ENCODE measurements at regions not wholly inside any gene's neighbourhood (a gene's known extent, or its start where the extent isn't known, plus 50 kb on each side); places are given as distances from the start of the nearest gene placed in this dataset.
"Not testable (repeated sequence)": the region's sequence is repeated elsewhere in the genome, so short reads cannot be mapped to it uniquely, and the experiment has no call there.

DNA sequence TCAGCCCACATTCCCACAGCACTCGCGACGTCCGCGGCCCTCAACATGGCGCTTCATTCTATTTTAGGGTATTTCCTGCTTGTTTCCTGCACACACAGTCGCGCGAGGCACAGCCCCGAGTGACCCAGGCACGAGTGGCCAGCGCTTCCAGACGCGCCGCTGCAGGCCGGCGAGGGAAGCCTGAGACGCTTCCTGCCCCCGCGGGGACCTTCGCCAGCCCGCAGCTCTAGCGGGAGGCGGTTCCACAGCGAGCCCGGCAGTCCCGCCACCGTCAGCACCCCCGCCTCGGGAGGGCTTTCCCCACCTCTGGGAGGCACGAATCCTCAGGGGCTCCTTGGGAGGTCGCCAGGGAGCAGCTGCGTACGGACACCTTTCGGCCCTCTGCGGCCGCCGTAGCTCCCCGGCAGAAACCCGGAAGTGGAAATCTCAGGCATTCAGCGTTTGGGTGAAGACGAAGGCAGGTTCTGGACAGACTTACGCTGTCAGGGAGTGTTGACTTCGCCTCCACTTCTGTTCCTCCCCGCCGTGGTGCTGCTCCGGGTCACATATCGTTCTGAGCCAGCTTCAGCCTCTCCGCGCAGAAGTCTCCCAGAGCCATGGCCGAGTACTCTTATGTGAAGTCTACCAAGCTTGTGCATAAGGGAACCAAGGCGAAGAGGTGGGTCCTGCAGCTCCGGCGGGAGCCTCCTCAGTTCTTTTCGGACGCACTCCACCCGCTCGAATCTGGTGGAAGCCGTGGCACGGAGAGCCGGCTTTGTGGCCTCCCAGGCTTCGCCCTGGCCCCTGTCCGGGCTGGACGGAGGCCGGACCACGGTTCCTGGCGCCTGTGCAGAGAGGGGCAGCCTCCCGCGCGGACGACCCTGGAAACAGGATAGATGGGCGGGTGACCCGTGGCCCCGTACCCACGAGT is 2925.9 kb upstream of the OR11H1 start:
- H3K27me3 ChIP-seq, result no peaks in the 10 kb centered on the region
- TF ChIP-seq Cebpa-rat (IDR thresholded peaks at IDR 0.05), result no peak
- no peak overlapping the region for H3K27ac ChIP-seq
- 0 out of 22 replicates have a peak overlapping the region, but pooled peaks of 1 of the 11 experiments have one; percentile 28 for H3K9ac ChIP-seq
- no peaks in the 10 kb centered on the region for H4K20me1 ChIP-seq
- peaks cover 13 to 29% (median 26%) of the 10 kb centered on the region in 11 experiments for H3K9me3 ChIP-seq (replicated peaks in 1 of 11)
- H3K4me2 ChIP-seq, result no peak overlapping the region
- H3K36me3 ChIP-seq, result no peaks in the 10 kb centered on the region
- peak overlapping the region in 7 of 10 experiments; percentile 9 to 49 (median 22); a peak in 6 of 20 replicates for H3K4me3 ChIP-seq
- H3K4me1 ChIP-seq, result no peaks in the 10 kb centered on the region

DNA sequence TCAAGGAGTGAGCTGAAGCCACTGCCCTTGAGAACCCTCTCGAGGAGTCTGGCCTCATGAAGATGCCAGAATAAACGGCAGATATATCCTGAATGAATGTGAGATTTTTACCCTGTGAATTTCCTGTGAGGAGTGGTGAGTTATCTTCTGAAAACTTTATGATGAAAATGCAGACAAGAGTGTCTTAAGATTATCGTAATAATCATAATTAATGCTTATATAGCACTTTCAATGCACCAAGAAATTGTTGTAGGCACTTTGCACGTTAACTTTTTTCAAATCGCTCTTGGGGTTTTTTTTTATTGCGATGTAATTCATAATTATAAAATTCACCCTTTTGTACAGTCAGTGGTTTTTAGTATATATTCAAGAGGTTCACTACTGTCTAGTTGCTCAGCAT is 2924.6 kb upstream of the OR11H1 start:
- H3K9me3 ChIP-seq (replicated peaks in 1 of 11), result peaks cover 13 to 27% (median 20%) of the 10 kb centered on the region in 11 experiments
- H3K4me1 ChIP-seq, H4K20me1 ChIP-seq, H3K4me2 ChIP-seq, H3K27me3 ChIP-seq, H3K4me3 ChIP-seq, H3K9ac ChIP-seq, H3K36me3 ChIP-seq, H3K27ac ChIP-seq: not testable (repeated sequence)

DNA sequence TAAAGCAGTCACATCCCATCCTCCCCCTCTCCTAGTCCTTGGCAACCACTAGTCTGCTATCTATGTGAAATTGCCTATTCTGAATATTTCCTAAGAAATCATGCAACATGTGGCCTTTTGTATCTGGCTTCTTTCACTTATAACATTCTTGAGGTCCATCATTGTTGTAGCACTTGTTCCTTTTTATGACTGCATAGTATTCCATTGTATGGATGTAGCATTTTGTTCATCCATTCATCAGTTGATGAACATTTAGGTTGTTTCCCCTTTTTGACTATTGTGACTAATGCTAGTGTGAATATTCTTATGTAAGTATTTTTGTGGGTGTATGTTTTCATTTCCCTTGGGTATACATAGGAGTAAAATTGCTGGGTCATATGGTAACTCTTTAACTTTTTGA is 2924.2 kb upstream of the OR11H1 start:
- H3K27ac ChIP-seq, H3K4me2 ChIP-seq, H3K4me1 ChIP-seq, H3K27me3 ChIP-seq, H4K20me1 ChIP-seq, H3K9ac ChIP-seq, H3K36me3 ChIP-seq, H3K4me3 ChIP-seq: not testable (repeated sequence)
- H3K9me3 ChIP-seq (replicated peaks in 1 of 11), result peaks cover 13 to 27% (median 20%) of the 10 kb centered on the region in 11 experiments

DNA sequence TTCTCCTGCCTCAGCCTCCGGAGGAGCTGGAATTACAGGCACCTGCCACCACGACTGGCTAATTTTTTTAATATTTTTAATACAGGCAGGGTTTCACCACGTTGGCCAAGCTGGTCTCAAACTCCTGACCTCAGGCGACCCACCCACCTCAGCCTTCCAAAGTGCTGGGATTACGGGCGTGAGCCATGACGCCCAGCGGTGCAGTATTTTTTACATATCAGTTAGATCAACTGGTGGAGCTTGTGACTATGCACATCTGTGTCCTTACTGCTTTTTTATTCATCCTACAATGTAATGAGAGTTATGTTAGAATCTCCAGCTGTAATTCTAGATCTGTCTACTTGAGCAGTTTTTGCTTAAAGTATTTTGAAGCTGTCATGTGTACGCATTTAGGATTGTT is 2919.5 kb upstream of the OR11H1 start:
- not testable (repeated sequence) for H4K20me1 ChIP-seq, H3K4me1 ChIP-seq, H3K4me3 ChIP-seq, H3K9ac ChIP-seq, H3K4me2 ChIP-seq, H3K27ac ChIP-seq, H3K27me3 ChIP-seq, H3K36me3 ChIP-seq
- H3K9me3 ChIP-seq (replicated peaks in 1 of 11), result peaks cover 0 to 14% (median 0%) of the 10 kb centered on the region in 11 experiments; a peak in 3 of 22 replicates

DNA sequence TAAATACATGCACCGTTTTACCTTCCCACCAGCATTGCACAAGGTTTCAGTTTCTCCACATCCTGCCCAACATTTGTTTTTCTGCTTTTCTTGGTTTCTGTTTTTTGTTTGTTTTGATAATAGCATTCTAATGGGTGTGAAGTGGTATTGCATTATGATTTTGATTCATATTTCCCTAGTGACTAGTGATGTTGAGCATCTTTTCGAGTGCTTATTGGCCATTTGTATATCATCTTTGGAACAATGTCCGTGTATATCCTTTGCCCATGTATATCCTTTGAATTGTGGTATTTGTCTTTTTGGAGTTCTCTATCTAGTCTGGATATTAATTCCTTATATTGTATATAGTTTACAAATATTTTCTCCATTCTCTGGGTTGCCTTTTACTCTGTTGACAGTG is 2914.8 kb upstream of the OR11H1 start:
- no peak for TF ChIP-seq Cebpa-rat (IDR thresholded peaks at IDR 0.05)
- peaks cover 0 to 10% (median 0%) of the 10 kb centered on the region in 11 experiments; a peak in 1 of 22 replicates for H3K9me3 ChIP-seq (replicated peaks in 1 of 11)
- no peak overlapping the region for H3K4me3 ChIP-seq
- no peaks in the 10 kb centered on the region for H3K36me3 ChIP-seq
- H3K9ac ChIP-seq, result no peak overlapping the region
- no peak overlapping the region for H3K27ac ChIP-seq
- no peaks in the 10 kb centered on the region for H3K27me3 ChIP-seq
- H3K4me1 ChIP-seq, result no peaks in the 10 kb centered on the region
- no peaks in the 10 kb centered on the region for H4K20me1 ChIP-seq
- H3K4me2 ChIP-seq, result no peak overlapping the region

DNA sequence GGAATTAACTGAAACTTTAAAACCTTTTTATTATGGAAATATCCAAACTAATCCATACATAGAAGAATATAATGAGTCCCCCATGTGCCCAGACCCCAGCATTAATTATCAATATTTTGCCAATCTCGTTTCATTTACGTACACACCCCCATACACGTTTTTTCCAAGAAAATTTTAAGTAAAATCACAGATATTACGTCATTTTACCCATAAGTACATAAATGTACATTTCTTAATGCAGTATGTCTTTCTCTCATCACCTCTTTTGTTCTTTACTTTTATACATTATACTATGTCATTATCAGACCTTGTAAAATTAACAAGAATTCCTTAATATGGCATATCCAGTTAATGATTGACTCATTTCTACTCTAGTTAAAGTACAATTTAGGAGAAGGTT is 2914.1 kb upstream of the OR11H1 start:
- not testable (repeated sequence) for H3K27me3 ChIP-seq, H3K4me2 ChIP-seq, H4K20me1 ChIP-seq, H3K27ac ChIP-seq, H3K9ac ChIP-seq, H3K4me3 ChIP-seq, H3K4me1 ChIP-seq, H3K36me3 ChIP-seq
- peaks cover 0 to 10% (median 0%) of the 10 kb centered on the region in 11 experiments; a peak in 1 of 22 replicates for H3K9me3 ChIP-seq (replicated peaks in 1 of 11)

DNA sequence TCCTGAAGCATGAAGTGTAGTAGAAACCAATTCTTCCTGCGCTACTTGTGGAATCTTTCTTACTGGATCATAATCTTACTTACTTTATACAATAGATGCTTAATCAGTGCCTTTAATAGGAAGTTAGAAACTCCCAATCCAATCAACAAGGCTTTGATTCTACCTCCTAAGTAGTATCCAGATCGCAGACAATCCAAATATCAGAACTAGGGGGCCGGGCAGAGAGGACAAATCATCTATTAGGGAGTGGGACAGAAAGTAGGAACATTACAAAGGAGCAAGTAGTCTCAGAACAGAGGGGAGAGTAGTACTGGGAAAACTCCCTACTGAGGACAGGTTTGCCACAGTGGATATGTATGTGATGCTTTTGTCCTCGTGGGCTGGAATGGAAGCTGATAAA is 2901.1 kb upstream of the OR11H1 start:
- not testable (repeated sequence) for H3K4me1 ChIP-seq; H4K20me1 ChIP-seq; H3K9me3 ChIP-seq (replicated peaks in 1 of 11); H3K27me3 ChIP-seq; H3K27ac ChIP-seq; H3K9ac ChIP-seq; H3K4me2 ChIP-seq; H3K4me3 ChIP-seq; H3K36me3 ChIP-seq

DNA sequence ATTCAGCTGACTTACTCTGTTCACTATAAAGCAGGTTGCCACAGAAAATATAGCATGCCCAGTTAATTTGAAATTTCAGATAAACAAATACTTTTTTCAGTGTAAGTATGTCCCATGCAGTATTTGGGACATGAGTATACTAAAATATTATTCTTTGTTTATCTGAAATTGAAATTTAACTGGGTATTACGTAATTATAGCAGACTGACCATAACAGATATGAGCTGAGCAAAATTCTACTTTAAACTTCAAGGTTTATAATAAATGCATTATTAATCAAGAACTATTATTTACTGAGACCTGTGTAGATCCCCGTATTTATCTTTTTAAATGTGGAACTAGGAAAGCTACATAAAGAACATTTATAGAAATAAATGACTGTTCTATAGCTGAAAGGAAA is 2898.2 kb upstream of the OR11H1 start:
- H3K27ac ChIP-seq; H3K4me2 ChIP-seq; H3K4me1 ChIP-seq; H3K36me3 ChIP-seq; H3K4me3 ChIP-seq; H3K27me3 ChIP-seq; H3K9ac ChIP-seq; H3K9me3 ChIP-seq (replicated peaks in 1 of 11); H4K20me1 ChIP-seq: not testable (repeated sequence)

DNA sequence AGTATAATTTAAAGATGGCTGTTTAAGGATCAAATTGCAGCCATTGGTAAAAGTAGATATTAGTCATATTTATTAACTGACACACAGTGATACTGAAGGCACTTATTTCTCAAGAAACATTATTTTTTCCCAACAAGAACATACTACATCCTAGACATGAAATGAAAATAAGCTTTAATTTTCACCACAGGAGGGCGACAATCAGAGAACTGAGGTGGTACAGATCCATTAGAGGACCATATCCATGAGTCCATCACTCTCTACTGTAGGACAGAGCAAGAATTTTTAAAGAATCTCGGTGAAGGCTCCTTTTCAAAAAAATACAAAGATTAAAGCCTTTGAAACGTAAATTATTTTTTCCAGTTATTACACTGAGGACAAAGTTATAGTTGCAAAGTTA is 2897.0 kb upstream of the OR11H1 start:
- H4K20me1 ChIP-seq; H3K9me3 ChIP-seq (replicated peaks in 1 of 11); H3K4me3 ChIP-seq; H3K4me1 ChIP-seq; H3K27me3 ChIP-seq; H3K4me2 ChIP-seq; H3K9ac ChIP-seq; H3K36me3 ChIP-seq; H3K27ac ChIP-seq: not testable (repeated sequence)

DNA sequence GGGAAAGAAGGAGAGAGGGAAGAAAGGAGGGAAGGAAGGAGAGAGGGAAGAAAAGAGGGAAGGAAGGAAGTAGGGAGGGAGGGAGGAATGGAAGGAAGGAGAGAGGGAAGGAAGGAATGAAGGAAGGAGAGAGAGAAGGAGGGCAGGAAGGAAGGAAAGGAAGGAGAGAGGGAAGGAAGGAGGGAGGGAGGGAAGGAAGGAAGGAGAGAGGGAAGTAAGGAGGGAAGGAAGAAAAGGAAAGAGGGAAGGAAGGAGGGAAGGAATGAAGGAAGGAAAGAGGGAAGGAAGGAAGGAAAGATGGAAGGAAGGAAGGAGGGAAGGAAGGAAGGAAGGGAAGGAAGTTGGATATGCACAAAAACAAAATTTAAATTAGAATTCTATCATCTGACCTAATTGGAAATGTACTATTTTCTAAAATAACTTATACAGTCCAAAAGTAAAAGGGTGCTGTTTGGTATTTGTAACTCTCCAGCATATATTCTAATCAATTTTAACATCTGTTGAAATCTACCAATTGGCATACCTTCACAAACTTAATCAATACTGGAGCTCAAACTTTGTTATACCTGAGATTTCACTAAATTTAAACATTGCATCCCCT is 2890.3 kb upstream of the OR11H1 start:
- H3K4me1 ChIP-seq; H3K36me3 ChIP-seq; H3K9me3 ChIP-seq (replicated peaks in 1 of 11); H3K27me3 ChIP-seq; H3K4me3 ChIP-seq; H3K9ac ChIP-seq; H3K4me2 ChIP-seq; H4K20me1 ChIP-seq; H3K27ac ChIP-seq: not testable (repeated sequence)

DNA sequence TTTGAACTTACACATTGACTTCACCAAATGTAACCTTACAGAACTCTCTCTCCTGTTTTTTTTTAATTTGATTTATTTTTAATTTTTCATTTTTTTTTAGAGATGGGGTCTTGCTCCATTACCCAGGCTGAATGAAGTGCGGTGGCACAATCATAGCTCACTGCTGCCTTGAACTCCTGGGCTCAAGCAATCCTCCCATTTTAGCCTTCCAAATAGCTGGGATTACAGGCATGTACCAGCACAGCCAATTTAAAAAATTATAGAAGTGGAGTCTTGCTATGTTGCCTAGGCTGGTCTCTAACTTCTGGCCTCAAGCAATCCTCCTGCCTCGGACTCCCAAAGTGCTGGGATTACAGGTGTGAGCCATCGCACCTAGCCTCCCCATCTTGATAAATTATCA is 2889.7 kb upstream of the OR11H1 start:
- H3K36me3 ChIP-seq; H3K4me1 ChIP-seq; H3K27me3 ChIP-seq; H3K4me2 ChIP-seq; H3K4me3 ChIP-seq; H3K9me3 ChIP-seq (replicated peaks in 1 of 11); H3K27ac ChIP-seq; H4K20me1 ChIP-seq; H3K9ac ChIP-seq: not testable (repeated sequence)
